ENCODE measurements at regions not wholly inside any gene's neighbourhood (a gene's known extent, or its start where the extent isn't known, plus 50 kb on each side); places are given as distances from the start of the nearest gene placed in this dataset.

DNA sequence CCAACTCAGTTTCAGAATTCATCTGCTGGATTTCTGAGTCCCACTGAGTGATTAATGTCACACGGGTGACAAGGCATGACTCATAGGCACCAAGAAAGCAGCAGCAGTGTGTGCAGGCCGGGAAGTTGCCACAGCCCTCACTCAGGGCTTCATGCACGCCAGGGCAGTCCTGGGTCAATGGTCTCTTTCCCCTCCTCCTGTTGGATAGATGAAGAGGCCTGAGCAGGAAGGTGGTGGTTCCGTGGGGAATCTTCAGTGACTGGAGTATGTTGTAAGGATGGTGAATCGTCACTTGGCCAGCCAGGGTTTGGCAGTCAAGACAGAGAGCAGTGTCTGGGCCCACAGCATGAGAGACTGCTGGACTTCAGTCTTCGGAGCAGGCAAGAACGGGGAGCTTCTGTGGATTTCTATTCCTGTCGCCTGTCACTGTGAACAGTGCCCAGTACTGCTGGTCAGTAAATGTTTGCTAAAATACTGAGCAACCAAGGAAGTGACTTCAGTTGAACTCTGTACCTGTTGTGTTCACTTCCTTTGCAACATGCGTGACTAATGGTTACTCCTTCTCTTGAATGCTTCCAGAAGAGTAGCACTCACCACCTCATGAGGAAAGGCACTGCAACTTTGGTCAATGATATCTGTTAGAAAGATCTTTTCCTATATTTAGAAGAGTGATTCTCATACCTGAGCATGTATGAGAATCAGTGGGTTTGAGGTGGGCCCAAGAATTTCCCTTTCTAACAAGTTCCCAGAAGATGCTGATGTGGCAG lies 62.0 kb upstream of the CD93 start (continued):
- TF ChIP-seq CTBP1 (IDR thresholded peaks at IDR 0.05; ENCODE audit: borderline replicate concordance), result peak; percentile 77
- TF ChIP-seq NCOA1 (IDR thresholded peaks at IDR 0.05; ENCODE audit: low read depth), result peak; percentile 44; the same call in 1 of the 2 replicates
- TF ChIP-seq ZNF197 (CRISPR knock-in tag; IDR thresholded peaks at IDR 0.05; ENCODE audit: low read depth), result peak; percentile 54; the same call in 1 of the 2 replicates
- TF ChIP-seq RBM17 (IDR thresholded peaks at IDR 0.05; ENCODE audit: borderline replicate concordance, low read depth, low read length), result no peak
- peak; percentile 75; the same call in 1 of the 2 replicates for TF ChIP-seq TAF7 (tag; IDR thresholded peaks at IDR 0.05)
- 0 out of 2 replicates have a peak, but pooled peaks have one; percentile 25 for TF ChIP-seq NCOA6 (IDR thresholded peaks at IDR 0.05)
- TF ChIP-seq, protein P1, sequence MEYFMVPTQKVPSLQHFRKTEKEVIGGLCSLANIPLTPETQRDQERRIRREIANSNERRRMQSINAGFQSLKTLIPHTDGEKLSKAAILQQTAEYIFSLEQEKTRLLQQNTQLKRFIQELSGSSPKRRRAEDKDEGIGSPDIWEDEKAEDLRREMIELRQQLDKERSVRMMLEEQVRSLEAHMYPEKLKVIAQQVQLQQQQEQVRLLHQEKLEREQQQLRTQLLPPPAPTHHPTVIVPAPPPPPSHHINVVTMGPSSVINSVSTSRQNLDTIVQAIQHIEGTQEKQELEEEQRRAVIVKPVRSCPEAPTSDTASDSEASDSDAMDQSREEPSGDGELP (CRISPR knock-in tag; IDR thresholded peaks at IDR 0.05; ENCODE audit: borderline replicate concordance), result peak; percentile 62; the same call in 1 of the 2 replicates
- peak; percentile 97 for TF ChIP-seq JUN (IDR thresholded peaks at IDR 0.05; ENCODE audit: borderline replicate concordance, low read depth, low read length)
- TF ChIP-seq JUN (CRISPR knock-in tag; IDR thresholded peaks at IDR 0.05; ENCODE audit: borderline replicate concordance), result peak; percentile 70; the same call in 1 of the 2 replicates
- TF ChIP-seq, protein P2, sequence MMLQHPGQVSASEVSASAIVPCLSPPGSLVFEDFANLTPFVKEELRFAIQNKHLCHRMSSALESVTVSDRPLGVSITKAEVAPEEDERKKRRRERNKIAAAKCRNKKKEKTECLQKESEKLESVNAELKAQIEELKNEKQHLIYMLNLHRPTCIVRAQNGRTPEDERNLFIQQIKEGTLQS (IDR thresholded peaks at IDR 0.05), result peak; percentile 98
- TF ChIP-seq, protein P2 (CRISPR knock-in tag; conservative IDR thresholded peaks at IDR 0.05), result peak; percentile 96
- TF ChIP-seq ELF1 (tag; IDR thresholded peaks at IDR 0.05), result 0 out of 2 replicates have a peak, but pooled peaks have one; percentile 9
- TF ChIP-seq FOSL1 (tag; conservative IDR thresholded peaks at IDR 0.05), result peak; percentile 99
- peak; percentile 79 for TF ChIP-seq FOS (IDR thresholded peaks at IDR 0.05; ENCODE audit: extremely low read depth, insufficient read length)
- TF ChIP-seq, protein P3, sequence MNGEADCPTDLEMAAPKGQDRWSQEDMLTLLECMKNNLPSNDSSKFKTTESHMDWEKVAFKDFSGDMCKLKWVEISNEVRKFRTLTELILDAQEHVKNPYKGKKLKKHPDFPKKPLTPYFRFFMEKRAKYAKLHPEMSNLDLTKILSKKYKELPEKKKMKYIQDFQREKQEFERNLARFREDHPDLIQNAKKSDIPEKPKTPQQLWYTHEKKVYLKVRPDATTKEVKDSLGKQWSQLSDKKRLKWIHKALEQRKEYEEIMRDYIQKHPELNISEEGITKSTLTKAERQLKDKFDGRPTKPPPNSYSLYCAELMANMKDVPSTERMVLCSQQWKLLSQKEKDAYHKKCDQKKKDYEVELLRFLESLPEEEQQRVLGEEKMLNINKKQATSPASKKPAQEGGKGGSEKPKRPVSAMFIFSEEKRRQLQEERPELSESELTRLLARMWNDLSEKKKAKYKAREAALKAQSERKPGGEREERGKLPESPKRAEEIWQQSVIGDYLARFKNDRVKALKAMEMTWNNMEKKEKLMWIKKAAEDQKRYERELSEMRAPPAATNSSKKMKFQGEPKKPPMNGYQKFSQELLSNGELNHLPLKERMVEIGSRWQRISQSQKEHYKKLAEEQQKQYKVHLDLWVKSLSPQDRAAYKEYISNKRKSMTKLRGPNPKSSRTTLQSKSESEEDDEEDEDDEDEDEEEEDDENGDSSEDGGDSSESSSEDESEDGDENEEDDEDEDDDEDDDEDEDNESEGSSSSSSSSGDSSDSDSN (IDR thresholded peaks at IDR 0.05; ENCODE audit: borderline replicate concordance in 1 of 2, low read depth in 2 of 2, low read length in 2 of 2), result peak; percentile 64 to 73; a peak in 2 of 4 replicates
- TF ChIP-seq, protein P4, sequence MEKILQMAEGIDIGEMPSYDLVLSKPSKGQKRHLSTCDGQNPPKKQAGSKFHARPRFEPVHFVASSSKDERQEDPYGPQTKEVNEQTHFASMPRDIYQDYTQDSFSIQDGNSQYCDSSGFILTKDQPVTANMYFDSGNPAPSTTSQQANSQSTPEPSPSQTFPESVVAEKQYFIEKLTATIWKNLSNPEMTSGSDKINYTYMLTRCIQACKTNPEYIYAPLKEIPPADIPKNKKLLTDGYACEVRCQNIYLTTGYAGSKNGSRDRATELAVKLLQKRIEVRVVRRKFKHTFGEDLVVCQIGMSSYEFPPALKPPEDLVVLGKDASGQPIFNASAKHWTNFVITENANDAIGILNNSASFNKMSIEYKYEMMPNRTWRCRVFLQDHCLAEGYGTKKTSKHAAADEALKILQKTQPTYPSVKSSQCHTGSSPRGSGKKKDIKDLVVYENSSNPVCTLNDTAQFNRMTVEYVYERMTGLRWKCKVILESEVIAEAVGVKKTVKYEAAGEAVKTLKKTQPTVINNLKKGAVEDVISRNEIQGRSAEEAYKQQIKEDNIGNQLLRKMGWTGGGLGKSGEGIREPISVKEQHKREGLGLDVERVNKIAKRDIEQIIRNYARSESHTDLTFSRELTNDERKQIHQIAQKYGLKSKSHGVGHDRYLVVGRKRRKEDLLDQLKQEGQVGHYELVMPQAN (IDR thresholded peaks at IDR 0.05; ENCODE audit: borderline replicate concordance), result peak; percentile 30; the same call in 1 of the 2 replicates
- no peak for TF ChIP-seq RHOXF2B (CRISPR knock-in tag; conservative IDR thresholded peaks at IDR 0.05)
- TF ChIP-seq EP300 (IDR thresholded peaks at IDR 0.05; ENCODE audit: low read length), result peak; percentile 90
- peak in 2 of 3 experiments; percentile 32 to 71 for TF ChIP-seq YY1 (IDR thresholded peaks at IDR 0.05; ENCODE audit: borderline replicate concordance in 1 of 3, control insufficient read depth in 1 of 3, extremely low read depth in 1 of 3, insufficient read depth in 3 of 3, insufficient read length in 1 of 3, insufficient replicate concordance in 2 of 3, low read depth in 1 of 3, low read length in 2 of 3)
- TF ChIP-seq SP1 (CRISPR knock-in tag; IDR thresholded peaks at IDR 0.05), result peak; percentile 17; the same call in 1 of the 2 replicates
